Sigmoid colon (tissue), 4 donors: ENCODE measurements at regions not wholly inside any gene's neighbourhood (a gene's known extent, or its start where the extent isn't known, plus 50 kb on each side); places are given as distances from the start of the nearest gene placed in this dataset.

Experiments used
- CTCF ChIP-seq, 4 experiments: fragments of 450-650 bp in 3 of 4; fragments of 200-600 bp in 1 of 4; IDR thresholded peaks; one replicate each; pipeline ENCODE4 v1.5.1; 2016 to 2019; ENCODE audit warnings: antibody characterized with exemption in 4 of 4, mild to moderate bottlenecking in 3 of 4, moderate library complexity in 2 of 4
- EP300 ChIP-seq, 4 donors: sonication (generic); formaldehyde crosslinking; IDR thresholded peaks; one replicate each; pipeline ENCODE4 v1.6.1; 2017; ENCODE audit warnings: antibody characterized with exemption in 4 of 4
- POLR2A ChIP-seq, 2 donors: fragments of 450-650 bp; IDR thresholded peaks; one replicate each; pipeline ENCODE4 v1.6.1; 2016; ENCODE audit warnings: antibody characterized with exemption in 2 of 2, mild to moderate bottlenecking in 2 of 2, moderate library complexity in 2 of 2
- POLR2AphosphoS5 ChIP-seq, 4 donors: sonication (generic); formaldehyde crosslinking; IDR thresholded peaks; one replicate each; pipeline ENCODE4 v1.6.1; 2017; ENCODE audit warnings: antibody characterized with exemption in 4 of 4

- TF ChIP-seq CTCF (IDR thresholded peaks at IDR 0.05) (no peak), POLR2A (IDR thresholded peaks at IDR 0.05) (no peak), POLR2AphosphoS5 (IDR thresholded peaks at IDR 0.05) (no peak), EP300 (IDR thresholded peaks at IDR 0.05) (no peak)
These were observed 457.5 kb downstream of the KIF4B start for GRCh38 chr5:155471027-155471426.
